ENCODE measurements at regions not wholly inside any gene's neighbourhood (a gene's known extent, or its start where the extent isn't known, plus 50 kb on each side); places are given as distances from the start of the nearest gene placed in this dataset.

GRCh38 chr9:111187376-111187775, 142.6 kb downstream of the OR2K2 start:
- Histone ChIP-seq H4K20me1 (ENCODE audit: control insufficient read depth, insufficient read depth) (no peaks in the 10 kb centered on the region), H3K36me3 (ENCODE audit: control insufficient read depth in 2 of 2, insufficient read depth in 2 of 2, low read length in 1 of 2) (no peaks in the 10 kb centered on the region), H3K27ac (ENCODE audit: control insufficient read depth, insufficient read depth) (no peak overlapping the region), H3K9me3 (replicated peaks; ENCODE audit: control insufficient read depth, insufficient read depth, low read length) (no peaks in the 10 kb centered on the region), H3K79me2 (ENCODE audit: control insufficient read depth, insufficient read depth, low read length) (no peaks in the 10 kb centered on the region), H3K4me2 (ENCODE audit: control insufficient read depth, insufficient read depth) (no peak overlapping the region), H3K9ac (ENCODE audit: control insufficient read depth, insufficient read depth, low read length) (no peak overlapping the region), H3K4me1 (ENCODE audit: control insufficient read depth, insufficient read depth, low read length) (no peaks in the 10 kb centered on the region), H3K4me3 (no peak overlapping the region), H2AFZ (ENCODE audit: control insufficient read depth, low read depth, low read length) (no peak overlapping the region), H3K27me3 (replicated peaks in 1 of 2; ENCODE audit: control insufficient read depth in 2 of 2, insufficient read depth in 2 of 2, low read length in 1 of 2) (no peaks in the 10 kb centered on the region)
- in situ Hi-C loops (cut with MboI) (no loop called here), intact Hi-C loops (cut with micrococcal nuclease; ENCODE audit: unreplicated experiment) (no loop called here)
- ChIA-PET RAD21 (ENCODE audit: unreplicated experiment) (no interaction called here), SMC1A (ENCODE audit: uncharacterized antibody, unreplicated experiment) (no interaction called here), POLR2A (no interaction called here), CTCF (no interaction called here)
- BruUV-seq (replicated peaks): no TSS peak
- DNase-seq (ENCODE audit: low read depth, low spot score) (no peak), FAIRE-seq (no peak), ATAC-seq (no peak)
- 50% methylated on average over 1 of the region's 1 CpG for WGBS (ENCODE audit: insufficient coverage, insufficient replicate concordance, low lambda C conversion rate, missing lambda C conversion rate)
- TF ChIP-seq STAT3 (IDR thresholded peaks at IDR 0.05; ENCODE audit: low read depth, low read length): no peak
- no peak for TF ChIP-seq BACH1 (IDR thresholded peaks at IDR 0.05; ENCODE audit: borderline replicate concordance)
- TF ChIP-seq PML (IDR thresholded peaks at IDR 0.05; ENCODE audit: low read length): no peak
- no peak for TF ChIP-seq POLR2A (IDR thresholded peaks at IDR 0.05; ENCODE audit: low read depth, low read length)
- TF ChIP-seq MLLT1 (IDR thresholded peaks at IDR 0.05): no peak
- TF ChIP-seq WRNIP1 (IDR thresholded peaks at IDR 0.05; ENCODE audit: borderline replicate concordance, low read depth, low read length): no peak
- TF ChIP-seq SKIL (IDR thresholded peaks at IDR 0.05; ENCODE audit: low read depth, poor library complexity, severe bottlenecking): no peak
- no peak for TF ChIP-seq RFX5 (IDR thresholded peaks at IDR 0.05; ENCODE audit: low read depth, low read length)
- TF ChIP-seq PAX8 (IDR thresholded peaks at IDR 0.05): no peak
- TF ChIP-seq ETV6 (conservative IDR thresholded peaks at IDR 0.05 in 1 of 2, IDR thresholded peaks at IDR 0.05 in 1 of 2; ENCODE audit: borderline replicate concordance in 1 of 2, low read depth in 1 of 2): no peak
- TF ChIP-seq ZNF592 (IDR thresholded peaks at IDR 0.05): no peak
- TF ChIP-seq ZNF207 (IDR thresholded peaks at IDR 0.05; ENCODE audit: borderline replicate concordance): no peak
- no peak for TF ChIP-seq RELA (IDR thresholded peaks at IDR 0.05; ENCODE audit: borderline replicate concordance, partially characterized antibody)
- no peak for TF ChIP-seq JUND (IDR thresholded peaks at IDR 0.05; ENCODE audit: low read depth, low read length)
- no peak for TF ChIP-seq TCF7 (IDR thresholded peaks at IDR 0.05; ENCODE audit: borderline replicate concordance)
- TF ChIP-seq MEF2B (IDR thresholded peaks at IDR 0.05; ENCODE audit: partially characterized antibody, poor library complexity, severe bottlenecking): no peak
- TF ChIP-seq NBN (IDR thresholded peaks at IDR 0.05): no peak

Data from GM12878 (cell line).